GM10248 (cell line): ENCODE measurements at regions not wholly inside any gene's neighbourhood (a gene's known extent, or its start where the extent isn't known, plus 50 kb on each side); places are given as distances from the start of the nearest gene placed in this dataset.

Experiments
- CTCF ChIA-PET: fragments of 300-600 bp; sonication (Branson Sonifier 250); formaldehyde crosslinking; extraction: SDS; loops from one replicate; lab custom pipeline; 2021; ENCODE audit warnings: antibody characterized with exemption; lab: Yijun Ruan, JAX
- POLR2A ChIA-PET: fragments of 350-650 bp; sonication (Branson Sonifier 250); formaldehyde crosslinking; extraction: SDS; loops from one replicate; lab custom pipeline; 2020; ENCODE audit warnings: antibody characterized with exemption; lab: Yijun Ruan, JAX
- DNase-seq: peaks from one replicate; pipeline ENCODE4 v3.0.0; 2012; ENCODE audit errors: extremely low spot score
- TF ChIP-seq, protein P1 (sequence below): IDR thresholded peaks from 2 replicates; pipeline ENCODE4 v1.5.1; 2012; ENCODE audit warnings: mild to moderate bottlenecking, low read depth; ENCODE audit errors: extremely low read depth, missing control alignments, control extremely low read depth

DNA sequence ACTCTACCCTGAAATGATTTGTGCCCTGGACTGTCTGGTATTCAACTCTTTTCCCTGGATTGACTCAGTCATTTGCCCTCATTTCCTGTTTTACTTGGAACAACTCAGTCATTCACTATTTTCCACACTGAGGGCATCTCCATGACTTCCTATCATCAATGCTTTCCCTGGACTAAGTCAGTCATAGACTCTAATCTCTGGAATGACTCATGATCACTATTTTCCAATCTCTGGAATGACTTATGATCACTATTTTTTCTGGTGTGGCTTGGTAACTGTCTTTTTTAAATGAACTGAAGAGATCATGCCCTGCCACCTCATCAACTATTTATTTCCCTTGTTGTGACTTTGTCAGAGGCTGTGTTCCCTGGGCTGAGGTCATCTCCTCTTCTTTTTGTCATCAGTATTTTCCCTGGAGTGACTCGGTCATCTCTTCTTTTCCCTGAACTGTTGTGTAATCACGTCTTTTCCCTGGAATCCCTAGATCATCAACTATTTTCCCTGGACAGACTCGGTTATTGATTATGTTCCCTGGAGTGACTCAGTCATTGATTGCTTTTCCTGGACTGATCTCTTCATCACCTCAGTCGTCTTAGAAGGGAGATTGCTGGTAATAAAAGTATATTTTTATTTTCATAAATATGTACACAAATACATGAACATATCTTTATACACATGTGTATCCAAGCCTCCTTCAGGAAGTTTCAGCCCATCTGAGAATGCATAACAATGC, 327.1 kb upstream of the VCX start:
- ChIA-PET POLR2A (no interaction called here), CTCF (no interaction called here)
- DNase-seq: no peak
- TF ChIP-seq, protein P1, sequence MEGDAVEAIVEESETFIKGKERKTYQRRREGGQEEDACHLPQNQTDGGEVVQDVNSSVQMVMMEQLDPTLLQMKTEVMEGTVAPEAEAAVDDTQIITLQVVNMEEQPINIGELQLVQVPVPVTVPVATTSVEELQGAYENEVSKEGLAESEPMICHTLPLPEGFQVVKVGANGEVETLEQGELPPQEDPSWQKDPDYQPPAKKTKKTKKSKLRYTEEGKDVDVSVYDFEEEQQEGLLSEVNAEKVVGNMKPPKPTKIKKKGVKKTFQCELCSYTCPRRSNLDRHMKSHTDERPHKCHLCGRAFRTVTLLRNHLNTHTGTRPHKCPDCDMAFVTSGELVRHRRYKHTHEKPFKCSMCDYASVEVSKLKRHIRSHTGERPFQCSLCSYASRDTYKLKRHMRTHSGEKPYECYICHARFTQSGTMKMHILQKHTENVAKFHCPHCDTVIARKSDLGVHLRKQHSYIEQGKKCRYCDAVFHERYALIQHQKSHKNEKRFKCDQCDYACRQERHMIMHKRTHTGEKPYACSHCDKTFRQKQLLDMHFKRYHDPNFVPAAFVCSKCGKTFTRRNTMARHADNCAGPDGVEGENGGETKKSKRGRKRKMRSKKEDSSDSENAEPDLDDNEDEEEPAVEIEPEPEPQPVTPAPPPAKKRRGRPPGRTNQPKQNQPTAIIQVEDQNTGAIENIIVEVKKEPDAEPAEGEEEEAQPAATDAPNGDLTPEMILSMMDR: no peak

DNA sequence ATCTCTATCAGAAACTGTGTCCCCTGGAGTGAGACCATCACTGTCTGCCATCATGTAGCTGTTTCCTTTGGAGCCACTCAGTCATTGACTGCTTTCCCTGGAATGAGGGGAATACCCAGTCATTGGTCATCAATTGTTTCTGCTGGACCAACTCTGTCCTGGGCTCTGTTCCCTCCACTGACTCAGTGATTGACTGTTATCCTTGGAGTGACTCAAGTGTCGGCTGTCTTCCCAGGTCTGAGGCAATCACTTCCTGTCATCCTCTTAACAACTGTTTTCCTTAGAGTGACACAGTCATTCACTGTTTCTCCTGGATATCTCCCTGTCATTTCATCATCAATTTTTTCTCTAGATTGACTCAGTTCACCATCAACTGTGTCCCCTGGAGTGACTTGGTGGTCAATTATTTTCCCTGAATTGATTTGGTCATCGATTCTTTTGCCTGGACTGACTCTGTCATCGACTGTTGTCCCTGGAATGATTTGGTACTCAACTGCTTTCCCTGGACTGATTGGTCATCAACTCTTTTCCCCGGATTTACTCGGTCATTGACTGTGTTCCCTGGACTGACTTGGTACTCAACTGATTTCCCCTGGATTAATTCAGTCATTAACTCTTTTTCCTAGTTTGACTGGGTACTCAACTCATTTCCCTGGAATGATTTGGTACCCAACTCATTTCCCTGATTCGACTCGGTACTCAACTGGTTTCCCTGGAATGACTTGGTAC, 327.9 kb upstream of the VCX start:
- CTCF ChIA-PET: no interaction called here
- TF ChIP-seq, protein P1: no peak
- no peak for DNase-seq
- POLR2A ChIA-PET: no interaction called here

DNA sequence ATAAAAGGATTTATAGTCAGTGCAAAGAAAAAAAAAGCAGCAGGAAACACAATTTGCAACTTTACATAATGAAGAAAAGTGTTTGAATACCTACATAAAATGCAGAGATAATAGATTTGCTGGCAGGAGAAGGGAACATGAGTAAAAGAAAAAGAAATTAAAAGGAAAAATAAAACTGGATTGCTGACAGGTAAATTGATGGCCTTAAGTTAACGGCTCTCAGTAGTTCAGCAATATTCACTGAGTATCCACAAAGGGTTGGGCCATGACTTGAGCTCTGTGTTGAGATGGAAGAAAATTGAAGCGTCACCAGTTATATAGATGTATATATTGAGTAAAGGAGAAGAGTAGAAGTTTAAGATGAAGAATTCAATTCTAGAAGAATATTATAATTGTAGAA, 330.1 kb upstream of the VCX start:
- DNase-seq: no peak
- TF ChIP-seq, protein P1: no peak
- ChIA-PET POLR2A (no interaction called here), CTCF (no interaction called here)

DNA sequence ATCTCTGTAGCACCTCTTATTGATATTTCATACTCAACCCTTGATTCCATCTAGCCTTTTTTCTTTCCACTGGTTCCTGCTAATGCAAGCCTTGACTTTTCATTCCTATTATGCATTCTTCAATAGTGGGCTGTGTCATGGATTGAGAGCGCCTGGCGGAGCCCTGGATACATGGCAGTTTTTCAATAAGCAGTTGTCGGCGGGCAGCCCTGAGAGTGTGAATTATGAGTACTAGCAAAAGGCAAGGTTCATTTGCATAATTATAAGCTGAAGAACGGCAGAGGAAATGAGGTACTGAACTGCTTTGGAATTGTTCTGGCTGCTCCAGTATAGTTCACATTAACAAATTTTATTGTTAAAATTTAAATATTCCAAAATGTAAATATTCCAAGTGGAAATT, 339.7 kb upstream of the VCX start:
- no peak for DNase-seq
- TF ChIP-seq, protein P1: no peak
- ChIA-PET CTCF (no interaction called here), POLR2A (no interaction called here)

DNA sequence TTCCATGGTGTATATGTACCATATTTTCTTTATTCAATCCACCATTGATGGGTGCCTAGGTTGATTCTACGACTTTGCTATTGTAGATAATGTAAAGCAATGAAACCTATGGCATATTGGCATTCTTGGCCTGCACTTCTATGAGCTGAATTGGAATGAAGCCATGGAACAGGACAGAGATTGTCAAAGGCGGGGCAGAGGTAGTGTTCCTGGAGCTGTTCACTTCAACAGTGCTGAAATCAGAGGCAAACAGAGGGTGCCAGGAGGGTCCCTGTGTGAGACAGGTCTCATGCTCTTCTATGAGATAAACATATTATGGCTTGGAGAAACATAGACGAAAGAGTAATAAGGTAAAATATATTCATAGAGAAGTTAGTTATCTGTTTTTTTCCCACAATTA, 342.6 kb upstream of the VCX start:
- TF ChIP-seq, protein P1: no peak

DNA sequence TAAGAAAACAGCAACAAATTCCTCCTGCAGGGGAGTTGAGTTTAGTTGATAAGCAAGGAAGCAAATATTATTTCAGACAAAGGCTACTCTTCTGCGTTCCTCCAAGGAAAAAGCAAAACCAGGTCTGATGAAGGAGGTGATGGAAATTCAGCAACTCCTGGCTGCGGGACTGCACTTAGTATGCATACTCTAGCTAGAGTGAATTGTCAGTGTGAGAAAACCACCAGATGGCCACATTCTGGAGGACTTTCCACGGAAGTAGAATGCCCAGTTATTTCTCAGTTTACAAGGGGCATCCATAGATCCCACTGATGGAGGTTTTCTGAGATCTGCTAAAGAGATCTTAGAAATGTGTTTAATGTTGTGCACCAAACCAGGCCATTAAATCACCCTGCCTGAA, 338.6 kb upstream of the PUDP start:
- POLR2A ChIA-PET: no interaction called here
- TF ChIP-seq, protein P1: no peak
- CTCF ChIA-PET: no interaction called here
- no peak for DNase-seq

More for the DNA sequence above, 342.6 kb upstream of the VCX start:
- CTCF ChIA-PET: no interaction called here
- DNase-seq: no peak
- POLR2A ChIA-PET: no interaction called here
